GM23338 (cell line): ENCODE measurements at regions not wholly inside any gene's neighbourhood (a gene's known extent, or its start where the extent isn't known, plus 50 kb on each side); places are given as distances from the start of the nearest gene placed in this dataset.

Experiments
- ATAC-seq: fragments of 200-7000 bp; cut with Tn5 transposase; 3 replicates; pipeline ENCODE4 v1.9.1; 2020
- DNase-seq: peaks from one replicate; pipeline ENCODE4 v3.0.0-alpha.2; 2015; ENCODE audit warnings: low spot score
- H2AFZ ChIP-seq: fragments of 200-600 bp; sonication (generic); 2 replicates; pipeline ENCODE4 v1.8.0; 2016; ENCODE audit warnings: antibody characterized with exemption, mild to moderate bottlenecking, moderate library complexity
- H3F3A ChIP-seq: fragments of 200-600 bp; sonication (generic); replicated peaks from 2 replicates; pipeline ENCODE4 v1.8.0; 2017; ENCODE audit warnings: antibody characterized with exemption, mixed run types, low read depth
- H3K27ac ChIP-seq: fragments of 200-600 bp; sonication (generic); 2 replicates; pipeline ENCODE4 v1.6.1; 2016; ENCODE audit warnings: low read depth
- H3K27me3 ChIP-seq: fragments of 200-600 bp; sonication (generic); 2 replicates; pipeline ENCODE4 v1.8.0; 2016; ENCODE audit warnings: mild to moderate bottlenecking, mixed run types, moderate library complexity; ENCODE audit not compliant: insufficient read depth
- H3K36me3 ChIP-seq: fragments of 200-600 bp; sonication (generic); 2 replicates; pipeline ENCODE4 v1.8.0; 2016; ENCODE audit warnings: mild to moderate bottlenecking; ENCODE audit not compliant: insufficient read depth
- H3K4me1 ChIP-seq: fragments of 200-600 bp; sonication (generic); 2 replicates; pipeline ENCODE4 v1.8.0; 2016; ENCODE audit warnings: mild to moderate bottlenecking, moderate library complexity; ENCODE audit not compliant: insufficient read depth
- H3K4me2 ChIP-seq: fragments of 200-600 bp; sonication (generic); 2 replicates; pipeline ENCODE4 v1.7.1; 2017; ENCODE audit warnings: mixed run types
- H3K4me3 ChIP-seq: fragments of 200-600 bp; sonication (generic); 2 replicates; pipeline ENCODE4 v1.6.1; 2016; ENCODE audit warnings: mixed run types
- H3K79me2 ChIP-seq: fragments of 200-600 bp; sonication (generic); replicated peaks from 2 replicates; pipeline ENCODE4 v1.8.0; 2017; ENCODE audit warnings: mild to moderate bottlenecking; ENCODE audit not compliant: insufficient read depth
- H3K9me2 ChIP-seq: fragments of 200-600 bp; sonication (generic); 2 replicates; pipeline ENCODE4 v1.8.0; 2017; ENCODE audit not compliant: insufficient read depth
- H4K20me1 ChIP-seq: fragments of 200-600 bp; sonication (generic); replicated peaks from 2 replicates; pipeline ENCODE4 v1.8.0; 2017; ENCODE audit warnings: mild to moderate bottlenecking; ENCODE audit not compliant: insufficient read depth
- H3K27ac Mint-ChIP-seq: 2 replicates; pipeline ENCODE4 v1.8.0; 2020; ENCODE audit warnings: inconsistent platforms, mild to moderate bottlenecking, moderate library complexity, mixed read lengths
- H3K27me3 Mint-ChIP-seq: 3 replicates; pipeline ENCODE4 v1.8.0; 2022; ENCODE audit warnings: low read depth, mild to moderate bottlenecking, moderate library complexity, mixed read lengths, inconsistent platforms; ENCODE audit not compliant: insufficient read depth, poor library complexity
- H3K36me3 Mint-ChIP-seq: 3 replicates; pipeline ENCODE4 v1.8.0; 2021; ENCODE audit warnings: low read depth, mild to moderate bottlenecking, inconsistent platforms, moderate library complexity, mixed read lengths
- H3K4me1 Mint-ChIP-seq: 3 replicates; pipeline ENCODE4 v1.8.0; 2020; ENCODE audit warnings: mild to moderate bottlenecking, inconsistent platforms, mixed read lengths
- H3K4me3 Mint-ChIP-seq: 3 replicates; pipeline ENCODE4 v1.8.0; 2021; ENCODE audit warnings: moderate library complexity, mild to moderate bottlenecking, inconsistent platforms, mixed read lengths
- H3K9me3 Mint-ChIP-seq: 3 replicates; pipeline ENCODE4 v1.8.0; 2020; ENCODE audit warnings: moderate library complexity, mild to moderate bottlenecking, inconsistent platforms, mixed read lengths
- CREB1 ChIP-seq: fragments of 250-450 bp; sonication (Bioruptor Pico); IDR thresholded peaks from 2 replicates; pipeline ENCODE4 v1.5.0; 2020; ENCODE audit warnings: low read depth, mild to moderate bottlenecking, moderate library complexity
- CTCF ChIP-seq, 2 experiments: fragments of 200-600 bp in 1 of 2; sonication (generic) in 1 of 2; conservative IDR thresholded peaks; 2 replicates each; pipeline versions ENCODE4 v1.5.1 to v1.6.1; 2016 to 2017; ENCODE audit warnings: antibody characterized with exemption in 2 of 2, low read depth in 2 of 2, mild to moderate bottlenecking in 2 of 2, moderate library complexity in 1 of 2
- EZH2 ChIP-seq: fragments of 200-600 bp; sonication (generic); IDR thresholded peaks from one replicate; pipeline ENCODE4 v1.8.0; 2017; ENCODE audit warnings: antibody characterized with exemption, mild to moderate bottlenecking, low read depth; ENCODE audit not compliant: unreplicated experiment
- STAT1 ChIP-seq: IDR thresholded peaks from one replicate; pipeline ENCODE4 v1.6.1; 2016; ENCODE audit warnings: antibody characterized with exemption; ENCODE audit not compliant: unreplicated experiment
- ZNF114 ChIP-seq: fragments of 250-450 bp; sonication (Bioruptor Pico); IDR thresholded peaks from 2 replicates; pipeline ENCODE4 v1.5.0; 2020; ENCODE audit warnings: mild to moderate bottlenecking, moderate library complexity
- ZNF331 ChIP-seq: fragments of 250-450 bp; sonication (Bioruptor Pico); IDR thresholded peaks from 2 replicates; pipeline ENCODE4 v1.5.0; 2020; ENCODE audit warnings: low read depth, mild to moderate bottlenecking, moderate library complexity

- H3K4me1 Mint-ChIP-seq, result no peaks in the 10 kb centered on the region
- peak overlapping the region; percentile 44; the same call in 1 of the 2 replicates for H2AFZ ChIP-seq
- no peak overlapping the region for H3K4me3 ChIP-seq
- no peaks in the 10 kb centered on the region for H3K4me1 ChIP-seq
- H3K36me3 ChIP-seq, result no peaks in the 10 kb centered on the region
- no peak for DNase-seq
- H3F3A ChIP-seq, result no peaks in the 10 kb centered on the region
- no peaks in the 10 kb centered on the region for H4K20me1 ChIP-seq
- peaks cover 6% of the 10 kb centered on the region; the same call in 1 of the 2 replicates for H3K9me2 ChIP-seq
- no peaks in the 10 kb centered on the region for H3K36me3 Mint-ChIP-seq
- no peak for TF ChIP-seq ZNF114 (CRISPR knock-in tag)
- H3K27me3 Mint-ChIP-seq, result no peaks in the 10 kb centered on the region
- no peak for ATAC-seq
- H3K4me2 ChIP-seq, result no peak overlapping the region
- no peaks in the 10 kb centered on the region for H3K9me3 Mint-ChIP-seq
- no peak overlapping the region for H3K27ac Mint-ChIP-seq
- no peak overlapping the region for H3K27ac ChIP-seq
- H3K79me2 ChIP-seq, result no peaks in the 10 kb centered on the region
- no peaks in the 10 kb centered on the region for H3K27me3 ChIP-seq
- H3K4me3 Mint-ChIP-seq, result no peak overlapping the region
These were observed 59.6 kb upstream of the SLC1A1 start for GRCh38 chr9:4430432-4431261.

GRCh38 chr9:4425319-4426045 lies 64.8 kb upstream of the SLC1A1 start:
- peaks cover 16% of the 10 kb centered on the region for H3K4me1 Mint-ChIP-seq
- no peak overlapping the region for H3K27ac Mint-ChIP-seq
- Histone ChIP-seq H4K20me1 (no peaks in the 10 kb centered on the region), H3K27ac (no peak overlapping the region), H3F3A (no peaks in the 10 kb centered on the region), H3K4me3 (no peak overlapping the region), H3K79me2 (no peaks in the 10 kb centered on the region), H3K27me3 (no peaks in the 10 kb centered on the region), H3K4me2 (no peak overlapping the region), H3K9me2 (peaks cover 6% of the 10 kb centered on the region; the same call in 1 of the 2 replicates), H3K4me1 (peaks cover 5% of the 10 kb centered on the region; the same call in 1 of the 2 replicates), H2AFZ (no peak overlapping the region), H3K36me3 (no peaks in the 10 kb centered on the region)
- H3K36me3 Mint-ChIP-seq, result no peaks in the 10 kb centered on the region
- TF ChIP-seq ZNF114 (CRISPR knock-in tag) (no peak), CTCF (conservative IDR thresholded peaks at IDR 0.05; ENCODE audit: low read depth in 2 of 2) (no peak), EZH2 (no peak), CREB1 (no peak), STAT1 (no peak)
- no peaks in the 10 kb centered on the region for H3K9me3 Mint-ChIP-seq
- ATAC-seq (no peak), DNase-seq (no peak)
- H3K4me3 Mint-ChIP-seq, result no peak overlapping the region
- H3K27me3 Mint-ChIP-seq, result peaks cover 2% of the 10 kb centered on the region

- peaks cover 6% of the 10 kb centered on the region; the same call in 1 of the 2 replicates for H3K9me2 ChIP-seq
- Mint-ChIP-seq H3K4me1 (peaks cover 16% of the 10 kb centered on the region), H3K36me3 (no peaks in the 10 kb centered on the region), H3K4me3 (no peak overlapping the region), H3K9me3 (no peaks in the 10 kb centered on the region), H3K27me3 (peaks cover 2% of the 10 kb centered on the region), H3K27ac (no peak overlapping the region)
- H3K36me3 ChIP-seq, result no peaks in the 10 kb centered on the region
- ATAC-seq, result no peak
- H3K4me1 ChIP-seq, result peaks cover 5% of the 10 kb centered on the region; the same call in 1 of the 2 replicates
- H3K4me3 ChIP-seq, result no peak overlapping the region
- H3K27me3 ChIP-seq, result no peaks in the 10 kb centered on the region
- no peak for DNase-seq
- 0 out of 2 replicates have a peak overlapping the region, but pooled peaks have one; percentile 43 for H2AFZ ChIP-seq
- H3K4me2 ChIP-seq, result no peak overlapping the region
- H3K79me2 ChIP-seq, result no peaks in the 10 kb centered on the region
- no peak overlapping the region for H3K27ac ChIP-seq
- no peaks in the 10 kb centered on the region for H4K20me1 ChIP-seq
- no peaks in the 10 kb centered on the region for H3F3A ChIP-seq
- TF ChIP-seq ZNF331 (no peak), ZNF114 (CRISPR knock-in tag) (no peak), CREB1 (no peak)
These were observed 65.4 kb upstream of the SLC1A1 start for GRCh38 chr9:4424891-4425290.
